Ureter (tissue), 1 donor: ENCODE measurements at regions not wholly inside any gene's neighbourhood (a gene's known extent, or its start where the extent isn't known, plus 50 kb on each side); places are given as distances from the start of the nearest gene placed in this dataset.

ENCODE experiments used
- DNase-seq: peaks from one replicate; pipeline ENCODE4 v3.0.0-alpha.2; 2020; ENCODE audit warnings: low spot score
- donor health status: DM: yes; HTN: yes; CAD: no.

DNA sequence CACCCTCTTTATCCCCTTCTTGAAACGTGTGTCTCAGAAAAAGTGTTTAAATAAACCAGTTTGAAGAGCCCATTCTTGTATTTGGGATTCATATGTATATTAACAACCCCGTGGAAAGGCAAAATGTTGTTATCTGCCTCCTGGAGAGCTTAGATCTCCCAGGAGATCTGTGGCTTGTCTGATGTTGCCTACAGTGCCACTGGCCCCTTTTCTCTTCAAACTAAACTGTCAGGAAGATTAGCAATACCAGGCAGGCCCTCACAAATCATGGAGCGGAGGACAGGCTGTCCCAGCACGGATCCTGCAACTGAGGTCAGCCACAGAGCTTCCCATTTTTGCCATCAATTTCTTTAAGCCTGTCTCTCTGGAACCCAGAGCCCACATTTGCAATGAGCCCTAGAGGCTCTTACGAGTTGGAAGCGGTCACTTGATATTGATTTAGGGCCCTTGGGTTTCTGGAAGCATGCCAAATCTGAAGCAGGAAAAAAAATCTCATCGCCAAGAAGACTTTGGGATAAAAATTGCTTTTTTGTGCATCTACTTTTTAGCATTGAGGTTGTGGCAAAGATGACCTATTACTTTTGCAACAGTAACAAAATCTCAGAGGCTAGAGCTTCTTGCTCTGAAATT is 234.1 kb downstream of the OPA1 start:
- DNase-seq: peak; percentile 18

GRCh38 chr3:193827871-193828270 is 234.9 kb downstream of the OPA1 start:
- DNase-seq: peak; percentile 31

- DNase-seq: peak; percentile 62
Observed at GRCh38 chr3:193828477-193828876, 235.5 kb downstream of the OPA1 start.

DNA sequence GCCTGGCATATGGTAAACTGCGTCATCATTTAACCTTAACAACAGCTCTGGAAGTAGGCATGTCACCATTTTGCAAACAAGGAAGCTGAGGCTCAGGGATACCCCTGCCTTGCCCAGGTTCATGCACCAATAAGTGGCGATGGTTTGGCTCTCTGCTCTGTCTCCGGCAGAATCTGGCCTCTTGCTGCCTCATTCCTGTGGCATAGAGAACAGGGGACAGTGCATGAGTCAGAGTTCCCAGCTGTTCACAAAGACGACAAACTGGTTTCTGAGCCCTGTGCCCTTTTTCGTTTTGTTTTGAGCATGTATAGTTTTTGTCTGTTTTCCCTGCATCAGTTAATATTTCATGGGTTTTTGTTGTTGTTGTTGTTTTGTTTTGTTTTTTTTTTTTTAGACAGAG is 236.8 kb downstream of the OPA1 start:
- peak; percentile 86 for DNase-seq

- DNase-seq: peak; percentile 86
Observed at GRCh38 chr3:193830791-193831191, 237.8 kb downstream of the OPA1 start.

- DNase-seq: peak; percentile 83
Observed at GRCh38 chr3:193831495-193832455, 238.8 kb downstream of the OPA1 start.

DNA sequence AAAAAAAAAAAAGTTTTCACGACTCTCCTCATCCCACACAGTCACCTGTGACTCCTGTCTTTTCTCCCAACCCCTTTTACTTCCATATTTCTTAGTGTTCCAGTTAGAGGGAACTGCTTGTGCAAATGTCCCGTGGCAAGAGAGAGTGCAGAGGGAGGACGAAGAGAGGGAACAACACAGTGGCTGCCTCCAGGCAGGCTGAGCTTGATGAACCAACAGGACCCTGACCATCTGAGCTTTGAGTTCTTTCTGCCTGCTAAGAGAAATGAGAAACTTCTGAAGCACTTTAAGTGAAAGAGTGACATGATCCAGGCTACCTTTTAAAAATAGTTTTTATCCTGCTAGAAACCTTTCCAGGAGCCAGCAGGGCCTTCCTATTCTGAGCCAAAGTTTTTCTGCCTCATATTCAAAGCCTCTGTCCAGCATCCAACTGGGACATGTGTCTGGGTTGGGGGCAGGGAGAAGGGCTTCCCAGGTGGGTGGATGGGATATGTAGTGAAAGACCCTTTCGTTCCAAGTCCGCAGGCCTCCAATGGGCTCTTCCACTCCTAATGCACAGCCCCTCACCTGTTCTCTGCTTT is 239.9 kb downstream of the OPA1 start:
- peak; percentile 32 for DNase-seq

- DNase-seq: peak; percentile 24
Observed at GRCh38 chr3:193833592-193833991, 240.6 kb downstream of the OPA1 start.

DNA sequence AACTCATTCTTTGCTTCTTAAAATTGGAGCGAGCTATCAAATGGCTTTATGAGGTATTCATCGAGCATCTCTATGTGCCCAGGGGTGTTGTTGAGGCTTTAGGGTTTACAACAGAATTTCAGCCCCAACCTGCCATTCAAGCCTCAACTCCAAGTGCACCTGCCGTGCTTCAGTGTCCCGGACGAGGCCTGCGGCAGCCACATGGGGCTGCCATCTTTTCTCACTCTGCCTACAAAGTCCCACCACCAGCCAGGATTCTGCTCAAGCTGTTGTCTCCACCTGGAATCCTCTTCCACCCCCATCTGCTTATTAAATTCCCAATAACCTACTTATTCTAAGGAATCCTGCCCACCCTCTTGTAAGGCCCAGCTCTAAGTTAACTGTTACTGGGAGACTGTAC is 242.4 kb downstream of the OPA1 start:
- DNase-seq: peak; percentile 18

- DNase-seq: no peak
Observed at GRCh38 chr3:193836511-193836910, 243.5 kb downstream of the OPA1 start.

DNA sequence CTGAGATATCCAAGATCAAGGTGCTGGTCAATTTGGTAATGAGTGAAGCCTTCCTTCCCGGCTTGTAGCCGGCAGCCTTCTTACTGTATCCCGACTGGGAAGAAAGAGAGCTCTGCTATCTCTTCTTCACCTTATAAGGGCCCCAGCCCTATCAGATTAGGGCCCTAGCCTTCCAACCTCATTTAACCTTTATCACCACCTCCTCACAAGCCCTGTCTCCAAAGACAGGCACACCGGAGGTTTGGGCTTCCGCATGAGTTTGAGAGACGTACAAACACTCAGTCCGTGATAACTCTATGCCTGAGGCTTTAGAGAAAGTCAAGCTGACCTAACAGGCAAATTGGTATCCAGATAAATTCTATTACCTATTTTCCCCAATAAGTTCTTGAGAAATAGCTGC is 243.9 kb downstream of the OPA1 start:
- DNase-seq: no peak

- no peak for DNase-seq
Observed at GRCh38 chr3:193837347-193837827, 244.4 kb downstream of the OPA1 start.

- no peak for DNase-seq
Observed at GRCh38 chr3:193840111-193840641, 247.2 kb downstream of the OPA1 start.

- no peak for DNase-seq
Observed at GRCh38 chr3:193841581-193841980, 248.6 kb downstream of the OPA1 start.

DNA sequence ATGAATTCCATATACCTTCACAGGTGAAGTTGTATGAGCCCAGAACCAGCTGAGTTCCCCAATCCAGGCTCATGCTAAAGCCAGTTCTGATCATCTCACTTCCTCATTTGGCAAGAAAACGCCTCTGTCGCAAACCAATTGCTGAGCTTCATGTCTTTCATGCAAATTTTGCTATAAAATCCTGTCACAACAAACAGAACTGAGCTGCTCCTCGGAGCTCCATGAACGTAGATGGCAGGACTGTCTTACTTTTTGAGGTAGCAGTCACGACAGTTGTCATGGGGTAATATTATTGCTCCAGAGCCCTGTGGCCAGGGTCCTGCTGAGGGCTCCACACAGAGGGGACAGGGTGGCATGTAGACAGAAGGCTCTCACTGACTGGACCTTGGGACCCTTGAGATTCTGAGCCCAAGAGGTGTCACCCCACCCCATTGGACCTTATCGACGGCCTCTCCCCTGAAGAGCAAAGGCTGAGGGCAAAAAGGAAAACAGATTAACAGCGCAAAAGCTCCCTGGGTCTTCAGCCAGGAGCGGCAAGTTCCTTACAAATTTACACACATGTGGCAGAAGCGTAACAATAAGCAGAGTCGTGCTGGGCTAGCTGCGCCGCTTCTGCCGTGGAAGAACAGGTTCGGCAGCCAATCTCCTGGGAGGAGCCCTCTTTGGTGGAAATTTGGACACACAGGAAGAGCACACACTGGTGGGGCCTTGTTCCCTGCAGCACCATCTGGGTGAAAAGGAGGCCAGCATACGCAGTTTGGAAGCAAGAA is 249.2 kb downstream of the OPA1 start:
- DNase-seq: peak; percentile 68

GRCh38 chr3:193842832-193843473 is 249.9 kb downstream of the OPA1 start:
- DNase-seq: no peak

- peak; percentile 70 for DNase-seq
Observed at GRCh38 chr3:193843474-193844301, 250.7 kb downstream of the OPA1 start.

DNA sequence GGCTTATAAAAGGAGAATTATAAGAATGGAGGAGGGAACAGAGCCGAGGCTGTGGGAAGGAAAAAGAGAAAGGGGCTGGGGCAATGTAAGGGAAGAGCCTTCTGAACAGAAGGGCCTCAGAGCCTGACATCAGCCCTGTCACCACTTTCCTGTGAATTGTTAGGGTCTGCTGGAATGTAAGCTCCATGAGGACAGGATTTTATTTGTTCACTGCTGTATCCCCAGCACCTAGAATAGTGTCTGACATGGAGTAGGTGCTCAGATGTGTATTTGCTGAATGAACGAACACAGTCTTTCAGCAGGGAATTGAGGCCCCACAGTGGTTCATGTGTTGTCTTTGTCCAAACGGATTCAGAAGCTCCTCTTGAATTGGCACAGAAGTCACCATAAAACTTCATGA is 251.5 kb downstream of the OPA1 start:
- no peak for DNase-seq

DNA sequence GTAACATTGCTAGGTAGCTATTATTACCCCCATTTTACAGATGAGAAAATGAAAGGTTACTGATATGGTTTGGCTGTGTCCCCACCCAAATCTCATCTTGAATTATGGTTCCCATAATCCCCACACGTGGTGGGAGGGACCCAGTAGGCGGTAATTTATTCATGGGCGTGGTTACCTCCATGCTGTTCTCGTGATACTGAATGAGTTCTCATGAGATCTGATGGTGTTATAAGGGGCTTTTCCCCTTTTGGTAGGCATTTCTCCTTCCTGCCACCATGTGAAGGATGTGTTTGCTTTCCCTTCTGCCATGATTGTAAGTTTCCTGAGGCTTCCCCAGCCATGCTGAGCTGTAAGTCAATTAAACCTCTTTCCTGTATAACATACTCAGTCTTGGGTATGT is 252.1 kb downstream of the OPA1 start:
- DNase-seq: no peak

DNA sequence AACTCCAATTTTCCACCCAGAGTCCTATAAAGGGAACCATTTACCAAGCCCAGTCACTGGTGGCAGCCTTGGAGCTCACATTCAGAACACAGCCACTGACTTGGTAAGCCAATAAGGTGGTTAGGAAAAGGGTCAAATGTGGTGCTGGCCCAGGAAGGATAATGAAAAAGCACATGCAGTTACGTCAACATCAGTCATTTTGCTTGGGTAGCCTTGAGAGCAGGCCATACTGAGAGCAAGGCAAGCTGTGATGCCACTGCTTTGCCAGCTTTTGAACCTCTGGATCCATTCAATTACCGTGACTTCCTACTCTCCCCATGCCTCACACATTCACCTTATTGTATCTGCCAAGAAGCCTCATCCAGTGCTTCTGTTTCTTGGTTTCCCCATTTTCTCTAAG is 253.6 kb downstream of the OPA1 start:
- no peak for DNase-seq
